Endothelial cell of umbilical vein (primary cell): ENCODE measurements at regions not wholly inside any gene's neighbourhood (a gene's known extent, or its start where the extent isn't known, plus 50 kb on each side); places are given as distances from the start of the nearest gene placed in this dataset.

Experiments used
- BruUV-seq: library from RNA; stranded (reverse); fragments of 400-500 nt; replicated peaks from 2 replicates; lab custom pipeline; 2021; lab: Mats Ljungman, UMichigan
- CTCF ChIA-PET: fragments of 300-600, 350-600 bp; sonication (Branson Sonifier 250); formaldehyde crosslinking; loops from one replicate; lab custom pipeline; 2021; ENCODE audit warnings: antibody characterized with exemption, inconsistent platforms; lab: Charles Lee
- POLR2A ChIA-PET: fragments of 300-600, 350-600 bp; sonication (Branson Sonifier 250); formaldehyde crosslinking; loops from one replicate; lab custom pipeline; 2021; ENCODE audit warnings: antibody characterized with exemption, inconsistent platforms; lab: Charles Lee
- DNase-seq: peaks from one replicate; pipeline ENCODE4 v3.0.0-alpha.2; 2011; ENCODE audit warnings: low read depth, low spot score
- FAIRE-seq: peaks from 2 replicates; lab custom pipeline; 2011; peaks lifted over from hg19 to GRCh38; lab: Jason Lieb, UNC
- H2AFZ ChIP-seq: 2 replicates; pipeline ENCODE4 v1.6.0; 2012; ENCODE audit warnings: low read depth, low read length, control low read depth, inconsistent platforms
- H3K27ac ChIP-seq: 2 replicates; pipeline ENCODE4 v1.5.1; 2011; ENCODE audit warnings: low read depth, mild to moderate bottlenecking, control low read depth, low read length, moderate library complexity; ENCODE audit not compliant: insufficient read depth
- H3K27me3 ChIP-seq, 2 experiments: 2 replicates each; pipeline versions ENCODE4 v1.6.0 to v1.6.1; 2011; ENCODE audit warnings: low read length in 2 of 2, mixed read lengths in 1 of 2; ENCODE audit not compliant: control insufficient read depth in 2 of 2, insufficient read depth in 2 of 2
- H3K36me3 ChIP-seq, 2 experiments: 2 replicates in 1 of 2; 3 replicates in 1 of 2; pipeline ENCODE4 v1.5.1; 2011; ENCODE audit warnings: low read length in 2 of 2, mild to moderate bottlenecking in 1 of 2, moderate library complexity in 1 of 2; ENCODE audit not compliant: control insufficient read depth in 2 of 2, insufficient read depth in 2 of 2; ENCODE audit errors: extremely low read depth in 1 of 2
- H3K4me1 ChIP-seq: 3 replicates; pipeline ENCODE4 v1.5.1; 2011; ENCODE audit warnings: mild to moderate bottlenecking, low read length; ENCODE audit not compliant: control insufficient read depth, insufficient read depth; ENCODE audit errors: extremely low read depth
- H3K4me2 ChIP-seq: 2 replicates; pipeline ENCODE4 v1.6.1; 2011; ENCODE audit warnings: low read length, control low read depth, mixed read lengths; ENCODE audit not compliant: insufficient read depth
- H3K4me3 ChIP-seq, 3 experiments: fragments of 200-600 bp in 1 of 3; sonication (generic), shearing (Covaris generic) in 1 of 3; replicated peaks in 1 of 3; 2 replicates each; pipeline ENCODE4 v1.5.1; 2011 to 2016; ENCODE audit warnings: control low read depth in 3 of 3, low read length in 3 of 3, mild to moderate bottlenecking in 2 of 3, inconsistent platforms in 1 of 3, low read depth in 1 of 3, moderate library complexity in 1 of 3; ENCODE audit not compliant: insufficient read depth in 1 of 3
- H3K79me2 ChIP-seq: 2 replicates; pipeline ENCODE4 v1.6.0; 2012; ENCODE audit warnings: low read length, inconsistent platforms; ENCODE audit not compliant: control insufficient read depth, insufficient read depth
- H3K9ac ChIP-seq: replicated peaks from 2 replicates; pipeline ENCODE3; 2011; ENCODE audit warnings: low read length, control low read depth; ENCODE audit not compliant: insufficient read depth; ENCODE audit errors: extremely low read depth
- H3K9me1 ChIP-seq: replicated peaks from 3 replicates; pipeline ENCODE4 v1.6.0; 2011; ENCODE audit warnings: mild to moderate bottlenecking, low read length; ENCODE audit not compliant: control insufficient read depth, insufficient read depth; ENCODE audit errors: extremely low read depth
- H3K9me3 ChIP-seq: replicated peaks from 2 replicates; pipeline ENCODE4 v1.5.1; 2012; ENCODE audit warnings: low read length, inconsistent platforms; ENCODE audit not compliant: control insufficient read depth, insufficient read depth
- H4K20me1 ChIP-seq: replicated peaks from 2 replicates; pipeline ENCODE3; 2011; ENCODE audit warnings: mild to moderate bottlenecking, low read length; ENCODE audit not compliant: control insufficient read depth, insufficient read depth; ENCODE audit errors: extremely low read depth
- EZH2 ChIP-seq: IDR thresholded peaks from 2 replicates; pipeline ENCODE4 v1.6.1; 2012; ENCODE audit warnings: borderline replicate concordance, low read depth, mild to moderate bottlenecking, moderate library complexity, low read length, inconsistent platforms; ENCODE audit not compliant: severe bottlenecking
- FOS ChIP-seq: IDR thresholded peaks from 2 replicates; pipeline ENCODE4 v1.6.1; 2011; ENCODE audit warnings: mild to moderate bottlenecking, low read length, moderate library complexity, borderline replicate concordance; ENCODE audit not compliant: insufficient read depth
- GATA2 ChIP-seq: IDR thresholded peaks from 2 replicates; pipeline ENCODE4 v1.7.0; 2011; ENCODE audit warnings: low read depth, mild to moderate bottlenecking, moderate library complexity, mixed read lengths, low read length; ENCODE audit not compliant: insufficient read length, insufficient read depth
- JUN ChIP-seq: IDR thresholded peaks from 2 replicates; pipeline ENCODE4 v1.6.1; 2011; ENCODE audit warnings: borderline replicate concordance, low read depth; ENCODE audit not compliant: insufficient read length, insufficient read depth
- MYC ChIP-seq: IDR thresholded peaks from one replicate; pipeline ENCODE4 v1.6.1; 2011; ENCODE audit warnings: mild to moderate bottlenecking, low read depth, low read length
- POLR2A ChIP-seq: IDR thresholded peaks from 2 replicates; pipeline ENCODE4 v1.6.1; 2012; ENCODE audit warnings: low read depth, mild to moderate bottlenecking, control low read depth, low read length
- POLR2AphosphoS5 ChIP-seq: IDR thresholded peaks from 2 replicates; pipeline ENCODE4 v1.6.1; 2012; ENCODE audit warnings: low read depth, mild to moderate bottlenecking, control low read depth, low read length, moderate library complexity; ENCODE audit not compliant: insufficient read depth
- dilution Hi-C: fragments of 300-500 bp; cut with MboI; formaldehyde crosslinking; loops from one replicate; pipeline ENCODE4 v1.15.0; 2019; ENCODE audit warnings: low sequenced_read_pairs; ENCODE audit not compliant: extremely low pct_ligation_motif_present
- intact Hi-C: fragments of 100-400 bp; cut with micrococcal nuclease; formaldehyde crosslinking; loops from one replicate; pipeline ENCODE4 v1.10.0; 2022
- TF ChIP-seq, protein P1 (sequence below), 2 donors: IDR thresholded peaks; 1 replicate in 1 of 2; 2 replicates in 1 of 2; pipeline ENCODE4 v1.5.1; 2011; ENCODE audit warnings: low read length in 2 of 2, mild to moderate bottlenecking in 2 of 2, moderate library complexity in 2 of 2, control low read depth in 1 of 2, inconsistent platforms in 1 of 2, low read depth in 1 of 2; ENCODE audit not compliant: insufficient read depth in 1 of 2; ENCODE audit errors: extremely low read depth in 1 of 2
- TF ChIP-seq, protein P2 (sequence below): IDR thresholded peaks from 2 replicates; pipeline ENCODE4 v1.6.1; 2011; ENCODE audit not compliant: insufficient read depth, insufficient read length

- Histone ChIP-seq H4K20me1 (no peaks in the 10 kb centered on the region), H3K9ac (no peak overlapping the region), H3K36me3 (no peaks in the 10 kb centered on the region), H3K9me1 (no peaks in the 10 kb centered on the region), H3K27ac (no peak overlapping the region), H3K9me3 (no peaks in the 10 kb centered on the region), H3K4me1 (no peaks in the 10 kb centered on the region), H3K79me2 (no peaks in the 10 kb centered on the region), H3K4me2 (no peak overlapping the region), H3K27me3 (peaks cover 2% of the 10 kb centered on the region in 2 experiments), H3K4me3 (no peak overlapping the region), H2AFZ (no peak overlapping the region)
- no peak for TF ChIP-seq MYC
- no peak for TF ChIP-seq POLR2AphosphoS5
- TF ChIP-seq, protein P1, sequence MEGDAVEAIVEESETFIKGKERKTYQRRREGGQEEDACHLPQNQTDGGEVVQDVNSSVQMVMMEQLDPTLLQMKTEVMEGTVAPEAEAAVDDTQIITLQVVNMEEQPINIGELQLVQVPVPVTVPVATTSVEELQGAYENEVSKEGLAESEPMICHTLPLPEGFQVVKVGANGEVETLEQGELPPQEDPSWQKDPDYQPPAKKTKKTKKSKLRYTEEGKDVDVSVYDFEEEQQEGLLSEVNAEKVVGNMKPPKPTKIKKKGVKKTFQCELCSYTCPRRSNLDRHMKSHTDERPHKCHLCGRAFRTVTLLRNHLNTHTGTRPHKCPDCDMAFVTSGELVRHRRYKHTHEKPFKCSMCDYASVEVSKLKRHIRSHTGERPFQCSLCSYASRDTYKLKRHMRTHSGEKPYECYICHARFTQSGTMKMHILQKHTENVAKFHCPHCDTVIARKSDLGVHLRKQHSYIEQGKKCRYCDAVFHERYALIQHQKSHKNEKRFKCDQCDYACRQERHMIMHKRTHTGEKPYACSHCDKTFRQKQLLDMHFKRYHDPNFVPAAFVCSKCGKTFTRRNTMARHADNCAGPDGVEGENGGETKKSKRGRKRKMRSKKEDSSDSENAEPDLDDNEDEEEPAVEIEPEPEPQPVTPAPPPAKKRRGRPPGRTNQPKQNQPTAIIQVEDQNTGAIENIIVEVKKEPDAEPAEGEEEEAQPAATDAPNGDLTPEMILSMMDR (IDR thresholded peaks at IDR 0.05; ENCODE audit: extremely low read depth in 1 of 2, insufficient read depth in 1 of 2, low read depth in 1 of 2, low read length in 2 of 2), result no peak
- no peak for TF ChIP-seq JUN
- no peak for TF ChIP-seq EZH2
- TF ChIP-seq GATA2, result no peak
- TF ChIP-seq FOS, result no peak
- TF ChIP-seq, protein P2, sequence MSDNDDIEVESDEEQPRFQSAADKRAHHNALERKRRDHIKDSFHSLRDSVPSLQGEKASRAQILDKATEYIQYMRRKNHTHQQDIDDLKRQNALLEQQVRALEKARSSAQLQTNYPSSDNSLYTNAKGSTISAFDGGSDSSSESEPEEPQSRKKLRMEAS, result no peak
- TF ChIP-seq POLR2A, result no peak
- intact Hi-C loops, result no loop called here
- DNase-seq (no peak), FAIRE-seq (no peak)
- POLR2A ChIA-PET, result no interaction called here
- BruUV-seq, result no TSS peak
- CTCF ChIA-PET, result no interaction called here
- dilution Hi-C loops, result no loop called here
Measured at GRCh38 chr4:13950491-13950890, 323.0 kb upstream of the BOD1L1 start.
